Neural crest cell (in vitro differentiated cells): ENCODE measurements at regions not wholly inside any gene's neighbourhood (a gene's known extent, or its start where the extent isn't known, plus 50 kb on each side); places are given as distances from the start of the nearest gene placed in this dataset.
"Not testable (repeated sequence)": the region's sequence is repeated elsewhere in the genome, so short reads cannot be mapped to it uniquely, and the experiment has no call there.

Experiments
- DNase-seq: peaks from one replicate; pipeline ENCODE4 v3.0.0; 2021; ENCODE audit warnings: low read depth, mixed read lengths, low spot score
- H3K27ac Mint-ChIP-seq: one replicate; pipeline ENCODE4 v1.8.0; 2021; ENCODE audit warnings: mild to moderate bottlenecking, mixed read lengths; ENCODE audit not compliant: unreplicated experiment
- H3K27me3 Mint-ChIP-seq: 2 replicates; pipeline ENCODE4 v1.8.0; 2021; ENCODE audit warnings: low read depth, mild to moderate bottlenecking, mixed read lengths
- H3K36me3 Mint-ChIP-seq: 2 replicates; pipeline ENCODE4 v1.8.0; 2021; ENCODE audit warnings: low read depth, mild to moderate bottlenecking, mixed read lengths
- H3K4me1 Mint-ChIP-seq: 2 replicates; pipeline ENCODE4 v1.8.0; 2021; ENCODE audit warnings: mixed read lengths
- H3K4me3 Mint-ChIP-seq: one replicate; pipeline ENCODE4 v1.8.0; 2021; ENCODE audit warnings: mild to moderate bottlenecking, mixed read lengths
- H3K9me3 Mint-ChIP-seq: 2 replicates; pipeline ENCODE4 v1.8.0; 2021; ENCODE audit warnings: mixed read lengths

- not testable (repeated sequence) for DNase-seq, H3K4me3 Mint-ChIP-seq, H3K4me1 Mint-ChIP-seq, H3K9me3 Mint-ChIP-seq, H3K27me3 Mint-ChIP-seq, H3K36me3 Mint-ChIP-seq, H3K27ac Mint-ChIP-seq
These were observed 118.2 kb downstream of the LIMS4 start for GRCh38 chr2:110354294-110355018.

DNA sequence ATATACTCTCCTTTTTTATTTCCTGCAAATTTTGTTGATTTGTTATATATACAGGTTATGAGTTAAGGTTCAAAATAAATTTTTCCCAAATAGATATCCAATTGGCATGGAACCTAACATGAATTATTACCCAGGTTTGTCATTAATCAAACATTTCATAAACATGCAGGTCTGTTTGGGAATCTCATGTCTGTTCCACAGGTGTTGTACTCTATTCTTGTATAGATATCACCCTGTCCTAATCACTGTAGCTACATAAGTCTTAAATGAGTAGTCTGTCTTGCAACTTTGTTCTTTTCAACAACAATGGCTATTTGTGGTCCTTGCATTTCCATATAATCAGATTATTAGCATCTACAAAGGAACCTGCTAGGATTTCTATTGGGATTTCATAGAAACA is 121.9 kb downstream of the LIMS4 start:
- not testable (repeated sequence) for H3K4me1 Mint-ChIP-seq, H3K9me3 Mint-ChIP-seq, DNase-seq, H3K4me3 Mint-ChIP-seq, H3K36me3 Mint-ChIP-seq, H3K27me3 Mint-ChIP-seq, H3K27ac Mint-ChIP-seq

GRCh38 chr2:110348902-110349301 is 123.7 kb downstream of the LIMS4 start:
- H3K4me1 Mint-ChIP-seq, H3K9me3 Mint-ChIP-seq, H3K27ac Mint-ChIP-seq, H3K36me3 Mint-ChIP-seq, H3K27me3 Mint-ChIP-seq, H3K4me3 Mint-ChIP-seq, DNase-seq: not testable (repeated sequence)

DNA sequence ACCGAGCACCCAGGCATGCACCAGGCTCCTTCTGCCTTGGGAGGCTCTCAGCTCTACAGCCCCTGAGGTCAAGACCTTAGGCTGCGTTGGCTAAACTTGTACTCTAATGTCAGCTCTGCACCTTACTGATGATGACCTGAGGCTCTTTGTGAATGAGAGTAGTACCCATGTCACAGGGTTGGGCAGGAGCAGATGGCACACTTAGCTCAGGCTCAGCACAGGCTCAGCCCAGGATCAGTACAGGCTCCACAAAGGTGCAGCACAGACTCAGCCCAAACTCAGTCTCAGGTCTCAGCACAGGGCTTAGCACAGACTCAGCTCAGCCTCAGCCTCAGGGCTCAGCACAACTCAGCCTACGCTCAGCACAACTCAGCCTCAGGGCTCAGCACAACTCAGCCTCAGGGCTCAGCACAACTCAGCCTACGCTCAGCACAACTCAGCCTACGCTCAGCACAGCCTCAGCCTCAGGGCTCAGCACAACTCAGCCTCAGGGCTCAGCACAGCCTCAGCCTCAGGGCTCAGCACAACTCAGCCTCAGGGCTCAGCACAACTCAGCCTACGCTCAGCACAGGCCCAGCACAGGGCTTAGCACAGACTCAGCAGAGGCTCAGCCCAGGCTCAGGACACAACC is 128.1 kb downstream of the LIMS4 start:
- H3K4me1 Mint-ChIP-seq, H3K4me3 Mint-ChIP-seq, H3K27ac Mint-ChIP-seq, DNase-seq, H3K27me3 Mint-ChIP-seq, H3K9me3 Mint-ChIP-seq, H3K36me3 Mint-ChIP-seq: not testable (repeated sequence)

- not testable (repeated sequence) for H3K27ac Mint-ChIP-seq, H3K27me3 Mint-ChIP-seq, H3K36me3 Mint-ChIP-seq, DNase-seq, H3K4me1 Mint-ChIP-seq, H3K9me3 Mint-ChIP-seq, H3K4me3 Mint-ChIP-seq
These were observed 129.7 kb upstream of the MTLN start for GRCh38 chr2:110342077-110342476.

DNA sequence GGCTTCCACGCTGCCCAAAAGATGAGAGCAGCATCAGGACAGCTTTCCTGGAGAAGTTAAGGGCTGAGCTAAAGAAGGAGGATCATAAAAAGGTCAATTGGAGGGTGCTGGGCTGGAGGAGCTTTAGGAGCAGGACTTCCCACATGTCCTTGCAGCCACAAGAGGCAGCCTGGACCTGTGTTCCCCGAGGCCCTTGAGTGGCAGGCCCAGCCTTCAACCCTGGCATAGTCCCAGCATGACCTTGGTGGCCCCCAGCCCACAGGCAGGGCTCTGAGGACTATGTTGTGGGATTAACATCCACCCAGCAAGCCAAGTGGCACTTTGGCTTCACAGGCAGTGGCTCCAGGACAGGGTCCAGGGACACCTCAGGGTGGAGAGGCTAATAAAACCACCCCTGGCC is 126.8 kb upstream of the MTLN start:
- not testable (repeated sequence) for DNase-seq, H3K4me3 Mint-ChIP-seq, H3K9me3 Mint-ChIP-seq, H3K27ac Mint-ChIP-seq, H3K27me3 Mint-ChIP-seq, H3K4me1 Mint-ChIP-seq, H3K36me3 Mint-ChIP-seq

- not testable (repeated sequence) for H3K27me3 Mint-ChIP-seq, H3K4me3 Mint-ChIP-seq, H3K9me3 Mint-ChIP-seq, H3K36me3 Mint-ChIP-seq, H3K27ac Mint-ChIP-seq, H3K4me1 Mint-ChIP-seq, DNase-seq
These were observed 126.1 kb upstream of the MTLN start for GRCh38 chr2:110338277-110339003.

- not testable (repeated sequence) for H3K36me3 Mint-ChIP-seq, H3K27me3 Mint-ChIP-seq, H3K27ac Mint-ChIP-seq, H3K4me3 Mint-ChIP-seq, DNase-seq, H3K9me3 Mint-ChIP-seq, H3K4me1 Mint-ChIP-seq
These were observed 123.7 kb upstream of the MTLN start for GRCh38 chr2:110336071-110336470.

DNA sequence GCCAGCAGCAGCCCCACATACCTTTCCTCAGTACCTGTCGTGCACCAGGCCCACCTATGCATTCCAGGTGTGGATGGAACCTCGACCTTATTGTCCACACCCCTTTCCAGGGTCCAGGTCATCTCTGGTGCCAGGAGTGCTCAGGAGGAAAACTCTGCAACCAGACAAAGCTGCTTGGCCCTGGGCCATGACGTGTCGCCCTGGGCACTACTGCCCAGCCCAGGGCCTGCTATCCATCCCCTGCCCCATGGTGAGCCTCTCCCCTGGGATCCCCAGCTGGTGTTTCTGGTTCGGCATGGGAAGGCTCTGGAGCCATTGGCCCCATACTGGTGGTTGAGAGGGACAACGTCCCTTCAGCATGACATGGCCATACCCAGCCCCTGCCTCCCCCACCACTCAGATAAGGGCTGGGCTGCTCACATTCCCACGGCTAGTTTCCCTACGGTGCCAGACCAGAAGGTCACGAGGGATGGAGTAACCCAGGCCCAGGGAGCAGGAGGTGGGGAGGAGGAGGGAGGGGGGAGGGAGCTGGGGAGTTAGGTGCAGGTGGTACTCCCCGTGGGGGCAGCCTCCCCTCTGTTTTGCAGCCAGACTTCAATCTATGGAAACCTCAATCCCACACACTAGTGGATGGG is 123.2 kb upstream of the MTLN start:
- not testable (repeated sequence) for H3K4me3 Mint-ChIP-seq, H3K9me3 Mint-ChIP-seq, H3K27me3 Mint-ChIP-seq, DNase-seq, H3K27ac Mint-ChIP-seq, H3K4me1 Mint-ChIP-seq, H3K36me3 Mint-ChIP-seq

DNA sequence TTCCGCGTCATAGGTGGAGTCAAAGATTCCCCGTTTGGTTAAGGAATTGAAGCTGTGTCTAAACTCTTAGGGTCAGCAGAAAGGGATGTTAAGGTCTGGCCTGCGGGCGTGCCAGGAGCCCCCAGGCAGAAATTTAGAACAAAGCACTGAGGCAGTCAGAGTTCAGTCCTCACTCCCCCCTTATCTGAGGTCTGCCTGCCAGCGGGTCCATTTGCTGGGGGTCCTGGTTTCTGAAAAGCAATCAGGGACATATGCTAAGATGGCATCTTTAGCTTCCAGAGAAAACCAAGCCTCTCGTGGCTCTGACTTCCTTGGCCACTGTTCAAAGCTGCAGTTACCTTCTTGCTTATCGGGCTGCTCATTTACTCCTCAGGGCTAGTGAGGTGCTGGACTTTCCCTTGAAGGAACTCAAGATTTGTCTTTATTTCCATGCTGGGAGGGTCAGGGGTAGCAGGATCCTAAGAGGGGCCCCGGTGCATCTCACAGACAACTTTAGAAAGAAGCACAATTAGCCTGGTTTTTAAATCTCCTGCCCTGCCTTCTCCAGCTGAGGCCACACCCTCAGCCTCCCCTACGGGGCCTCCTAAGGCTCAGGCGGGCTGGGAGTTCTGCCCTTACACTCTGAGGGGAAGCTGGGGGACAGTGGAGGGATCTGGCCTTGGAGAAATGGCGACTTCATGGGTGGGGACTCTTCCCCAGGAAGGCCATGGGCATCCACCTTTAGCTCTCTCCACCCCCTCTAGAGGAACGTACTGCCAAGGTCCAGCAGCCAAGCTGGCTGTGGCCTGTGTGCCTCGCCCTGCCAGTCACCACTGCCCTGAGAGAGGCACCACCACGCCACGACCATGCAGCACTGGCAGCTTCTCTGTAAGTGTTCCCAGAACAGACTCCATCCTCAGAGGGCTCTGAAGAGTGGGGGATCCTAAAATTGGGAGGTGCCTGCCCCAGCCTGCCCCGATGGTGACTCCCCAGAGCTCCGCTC is 121.1 kb upstream of the MTLN start:
- H3K4me1 Mint-ChIP-seq, H3K4me3 Mint-ChIP-seq, H3K36me3 Mint-ChIP-seq: not testable (repeated sequence)

GRCh38 chr2:110331625-110332024 is 119.3 kb upstream of the MTLN start:
- H3K27me3 Mint-ChIP-seq, H3K4me1 Mint-ChIP-seq, H3K27ac Mint-ChIP-seq, H3K36me3 Mint-ChIP-seq, H3K9me3 Mint-ChIP-seq, DNase-seq, H3K4me3 Mint-ChIP-seq: not testable (repeated sequence)

More for the DNA sequence above, 121.1 kb upstream of the MTLN start:
- not testable (repeated sequence) for H3K27ac Mint-ChIP-seq, H3K9me3 Mint-ChIP-seq, H3K27me3 Mint-ChIP-seq, DNase-seq

DNA sequence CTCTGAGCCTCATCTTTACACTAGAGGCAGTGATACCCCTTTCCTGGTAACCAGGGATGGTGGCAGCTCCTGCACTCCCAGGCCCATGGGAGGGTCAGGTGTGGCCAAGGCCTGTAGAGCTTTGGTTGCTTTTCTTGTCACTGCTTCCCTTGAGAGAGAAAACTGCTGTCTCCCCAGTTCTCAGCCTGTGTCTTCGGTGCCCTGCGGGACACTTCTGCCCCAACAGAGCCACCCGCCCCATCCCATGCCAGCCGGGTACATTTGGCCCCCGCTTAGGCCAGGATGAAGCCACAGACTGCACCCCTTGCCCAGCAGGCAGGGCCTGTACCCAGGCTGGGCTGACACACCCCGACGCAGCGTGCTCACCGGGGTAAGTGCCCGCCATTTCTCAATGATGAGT is 117.4 kb upstream of the MTLN start:
- H3K27me3 Mint-ChIP-seq, H3K36me3 Mint-ChIP-seq, H3K9me3 Mint-ChIP-seq, DNase-seq, H3K27ac Mint-ChIP-seq, H3K4me3 Mint-ChIP-seq, H3K4me1 Mint-ChIP-seq: not testable (repeated sequence)

DNA sequence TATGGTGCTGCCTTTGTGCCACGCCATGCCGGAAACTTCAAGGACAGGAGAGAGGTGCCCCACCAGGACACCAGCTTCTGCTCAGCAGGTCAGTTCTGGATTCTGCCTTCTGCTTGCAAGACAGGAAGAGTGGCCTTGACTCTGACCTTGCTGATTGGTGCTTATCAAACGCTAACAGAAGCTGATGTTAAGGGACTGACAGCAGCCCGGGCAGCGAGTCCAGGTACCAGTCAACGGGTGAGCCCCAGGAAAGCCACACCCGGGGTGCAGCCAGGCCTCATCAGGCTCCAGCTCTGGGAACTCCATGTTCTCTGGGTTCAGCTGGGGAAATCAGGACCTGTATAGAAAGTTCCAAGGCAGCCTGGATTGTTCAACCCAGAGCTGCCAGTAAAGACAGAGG is 116.8 kb upstream of the MTLN start:
- not testable (repeated sequence) for DNase-seq, H3K4me3 Mint-ChIP-seq, H3K4me1 Mint-ChIP-seq, H3K9me3 Mint-ChIP-seq, H3K27me3 Mint-ChIP-seq, H3K36me3 Mint-ChIP-seq, H3K27ac Mint-ChIP-seq
